ENCODE measurements at regions not wholly inside any gene's neighbourhood (a gene's known extent, or its start where the extent isn't known, plus 50 kb on each side); places are given as distances from the start of the nearest gene placed in this dataset.
"Not testable (repeated sequence)": the region's sequence is repeated elsewhere in the genome, so short reads cannot be mapped to it uniquely, and the experiment has no call there.

DNA sequence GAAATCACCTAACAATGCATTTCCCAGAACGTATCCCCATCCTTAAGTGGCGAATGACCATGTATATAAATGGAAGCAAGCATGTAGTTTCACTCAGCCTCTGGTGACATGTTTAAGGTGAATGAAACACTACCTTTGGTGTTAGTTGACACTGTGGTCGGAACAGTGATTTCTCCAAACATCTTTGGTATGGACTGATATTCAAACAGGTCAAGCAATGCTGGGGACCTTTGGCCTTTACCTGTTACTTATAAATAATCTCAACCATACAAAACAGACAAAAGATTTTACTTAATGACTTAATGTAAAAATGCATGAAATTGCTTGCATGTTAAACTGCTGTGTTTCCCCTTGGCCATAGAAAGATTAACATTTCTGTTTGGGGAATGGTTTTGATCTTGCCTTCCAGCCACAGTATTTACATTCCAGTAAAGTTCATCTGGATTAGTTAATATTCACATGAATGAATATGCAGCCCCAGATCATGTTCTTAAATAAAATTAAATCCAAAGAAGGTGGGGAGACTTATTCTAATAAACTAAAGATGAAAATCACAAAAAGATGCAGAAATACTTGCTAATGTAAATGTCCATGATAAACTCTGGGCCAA lies 74.4 kb upstream of the HES1 start:
- DNase-seq (ENCODE audit: low read depth in 3 of 3) = no peak

GRCh38 chr3:194062830-194063229 lies 73.1 kb upstream of the HES1 start:
- no peak for DNase-seq (ENCODE audit: low read depth in 3 of 3)

- no peak for DNase-seq (ENCODE audit: low read depth in 3 of 3)
Measured at GRCh38 chr3:194064380-194065332, 71.3 kb upstream of the HES1 start.

GRCh38 chr3:194067327-194067726 lies 68.6 kb upstream of the HES1 start:
- not testable (repeated sequence) for DNase-seq (ENCODE audit: low read depth in 3 of 3)

GRCh38 chr3:194067949-194068362 lies 68.0 kb upstream of the HES1 start:
- DNase-seq (ENCODE audit: low read depth in 3 of 3) = no peak

DNA sequence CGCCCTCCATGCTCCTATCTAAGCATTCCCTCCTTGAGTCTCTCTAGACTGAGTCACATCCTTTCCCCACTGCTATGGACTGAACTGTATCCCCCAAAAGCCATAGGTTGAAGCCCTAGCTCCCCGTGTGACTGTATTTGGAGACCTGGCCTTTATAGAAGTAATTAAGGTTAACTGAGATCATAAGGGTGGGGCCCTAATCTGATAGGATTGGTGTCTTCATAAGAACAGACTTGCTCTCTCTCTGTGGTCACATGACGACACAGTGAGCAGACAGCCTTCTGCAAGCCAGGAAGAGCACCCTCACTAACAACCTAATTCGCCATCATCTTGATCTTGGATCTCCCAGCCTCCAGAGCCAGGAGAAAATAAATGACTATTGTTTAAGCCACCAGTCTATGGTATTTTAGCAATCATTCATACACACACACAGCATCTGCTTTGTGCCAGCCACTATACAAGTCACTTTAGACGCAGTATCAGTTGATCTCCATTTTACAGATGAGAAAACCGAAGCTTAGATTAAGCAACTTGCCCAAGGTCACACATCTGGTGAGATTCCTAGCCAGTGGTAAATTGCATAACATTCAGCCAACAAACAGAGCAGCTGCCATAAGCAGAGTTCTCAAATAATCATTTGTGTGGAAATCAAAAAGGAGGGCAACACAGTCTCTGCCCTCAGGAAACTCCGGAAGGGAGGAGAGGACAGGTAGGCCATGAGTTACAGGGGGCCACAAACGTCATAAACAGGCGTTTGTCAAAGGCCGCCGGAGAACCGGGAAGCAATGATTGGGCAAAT lies 66.3 kb upstream of the HES1 start:
- DNase-seq (ENCODE audit: low read depth in 3 of 3) = no peak

DNA sequence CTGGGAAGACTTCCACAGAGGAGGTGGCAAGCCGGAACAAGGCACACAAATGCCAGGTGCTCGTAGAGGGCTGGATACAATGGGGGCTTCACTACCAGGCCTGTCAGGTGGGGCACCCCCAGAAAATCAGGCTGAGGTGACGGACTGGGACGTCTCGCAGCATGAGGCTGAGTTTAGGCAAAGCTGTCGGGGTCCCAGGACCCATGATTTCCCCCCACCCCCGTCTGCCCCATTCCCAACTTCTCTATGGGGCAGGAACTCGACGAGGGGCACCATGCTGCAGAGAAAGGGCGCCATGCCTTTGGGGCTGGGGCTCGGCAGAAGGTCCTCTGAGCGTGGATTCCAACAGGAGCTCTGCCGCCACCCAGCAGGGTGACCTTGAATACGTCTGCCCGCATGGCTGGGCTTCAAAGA lies 65.7 kb upstream of the HES1 start:
- no peak for DNase-seq (ENCODE audit: low read depth in 3 of 3)

DNA sequence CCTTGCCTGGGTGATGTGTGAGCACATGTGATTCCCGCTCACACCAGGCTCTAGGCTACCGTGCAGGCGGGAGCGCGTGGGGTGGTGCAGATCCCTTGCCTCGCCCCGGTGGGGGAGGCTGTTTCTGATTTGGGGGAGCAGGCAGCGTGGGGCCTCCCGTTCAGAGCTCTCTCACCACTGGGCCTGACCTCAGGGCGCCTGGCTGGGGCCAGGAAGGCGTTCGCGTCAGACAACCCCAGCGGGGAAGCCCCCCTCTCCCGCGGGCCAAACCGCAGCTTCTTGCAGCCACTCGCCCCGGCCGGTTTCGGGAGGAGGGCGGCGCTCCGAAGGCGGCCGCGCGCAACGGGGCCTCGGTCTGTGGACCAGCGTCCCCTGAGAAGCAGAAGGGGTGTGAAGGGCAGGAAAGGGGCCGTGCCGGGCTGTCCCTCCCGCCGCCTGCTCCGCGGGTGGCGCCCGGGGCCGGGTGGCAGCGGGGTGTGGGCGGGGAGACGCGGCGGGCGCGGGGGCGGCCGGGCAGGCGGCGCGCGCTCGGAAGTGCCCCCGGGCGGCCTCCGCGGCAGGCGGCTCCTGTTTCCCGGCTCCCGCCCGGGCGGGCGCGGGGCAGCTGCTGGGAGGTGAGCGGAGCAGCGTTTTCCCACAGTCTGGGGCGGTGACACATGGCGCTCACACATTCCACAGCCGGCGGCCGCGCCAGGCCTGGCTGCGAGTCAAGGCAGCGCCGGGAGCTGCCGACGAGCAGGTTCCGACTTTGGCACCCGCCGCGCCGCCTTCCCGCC lies 65.1 kb upstream of the HES1 start:
- DNase-seq (ENCODE audit: low read depth in 3 of 3) = peak; percentile 39 to 52 (median 49)

GRCh38 chr3:194072097-194072428 lies 63.9 kb upstream of the HES1 start:
- no peak for DNase-seq (ENCODE audit: low read depth in 3 of 3)

- no peak for DNase-seq (ENCODE audit: low read depth in 3 of 3)
Measured at GRCh38 chr3:194072691-194073279, 63.2 kb upstream of the HES1 start.

- DNase-seq (ENCODE audit: low read depth in 3 of 3) = no peak
Measured at GRCh38 chr3:194073926-194074325, 62.0 kb upstream of the HES1 start.

- no peak for DNase-seq (ENCODE audit: low read depth in 3 of 3)
Measured at GRCh38 chr3:194075088-194075615, 60.8 kb upstream of the HES1 start.

DNA sequence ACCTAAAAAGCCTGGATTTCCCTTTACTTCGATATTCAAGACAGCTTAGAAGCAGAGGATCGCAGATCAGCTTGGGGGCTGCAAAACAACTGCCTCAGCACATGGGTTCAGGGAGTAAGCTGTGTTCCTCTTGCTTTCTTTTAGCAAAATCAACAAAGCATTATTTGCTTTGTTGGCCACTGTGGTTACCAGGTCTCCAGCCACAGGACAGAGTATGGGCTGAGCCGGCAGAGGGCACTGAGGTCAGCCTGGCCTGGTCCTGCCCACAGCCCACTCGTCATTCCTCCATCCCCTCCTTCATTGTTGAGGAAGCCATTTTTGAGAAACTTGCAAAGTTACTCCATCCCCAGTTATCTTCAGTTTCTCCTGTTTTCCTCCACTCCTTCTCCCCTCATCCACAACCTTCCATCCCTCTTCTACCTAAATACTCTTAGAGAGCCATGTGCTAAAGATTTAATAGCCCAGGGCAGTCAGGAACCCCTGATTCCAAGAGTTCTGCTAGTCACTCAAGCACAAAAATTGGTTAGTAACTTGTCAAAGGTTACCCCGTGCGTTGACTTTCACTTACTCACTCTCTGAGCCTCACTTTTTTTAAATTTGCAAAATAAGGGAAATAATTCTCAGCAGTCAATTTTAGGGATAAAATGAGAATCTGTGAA lies 60.0 kb upstream of the HES1 start:
- no peak for DNase-seq (ENCODE audit: low read depth in 3 of 3)

DNA sequence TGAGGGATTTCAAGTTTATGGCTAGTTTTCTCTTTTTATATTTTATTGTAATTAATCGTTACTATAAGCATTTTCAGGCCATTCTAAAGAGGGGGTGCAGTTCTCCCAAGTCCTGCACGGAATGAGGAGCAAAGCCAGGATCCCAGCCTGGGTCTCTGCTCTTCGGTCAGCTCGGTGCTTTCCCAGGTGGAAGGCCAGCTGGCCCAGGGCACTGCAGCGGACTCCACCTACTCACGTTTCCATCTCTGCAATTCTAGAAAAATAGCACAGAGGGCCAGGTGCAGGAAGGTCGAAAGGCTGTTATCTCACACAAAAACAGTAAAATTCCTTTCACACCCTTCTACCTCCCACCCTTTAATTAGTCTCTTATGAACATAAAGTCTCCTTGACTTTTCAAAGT lies 59.5 kb upstream of the HES1 start:
- DNase-seq (ENCODE audit: low read depth in 3 of 3) = no peak

- no peak for DNase-seq (ENCODE audit: low read depth in 3 of 3)
Measured at GRCh38 chr3:194077602-194078001, 58.3 kb upstream of the HES1 start.

DNA sequence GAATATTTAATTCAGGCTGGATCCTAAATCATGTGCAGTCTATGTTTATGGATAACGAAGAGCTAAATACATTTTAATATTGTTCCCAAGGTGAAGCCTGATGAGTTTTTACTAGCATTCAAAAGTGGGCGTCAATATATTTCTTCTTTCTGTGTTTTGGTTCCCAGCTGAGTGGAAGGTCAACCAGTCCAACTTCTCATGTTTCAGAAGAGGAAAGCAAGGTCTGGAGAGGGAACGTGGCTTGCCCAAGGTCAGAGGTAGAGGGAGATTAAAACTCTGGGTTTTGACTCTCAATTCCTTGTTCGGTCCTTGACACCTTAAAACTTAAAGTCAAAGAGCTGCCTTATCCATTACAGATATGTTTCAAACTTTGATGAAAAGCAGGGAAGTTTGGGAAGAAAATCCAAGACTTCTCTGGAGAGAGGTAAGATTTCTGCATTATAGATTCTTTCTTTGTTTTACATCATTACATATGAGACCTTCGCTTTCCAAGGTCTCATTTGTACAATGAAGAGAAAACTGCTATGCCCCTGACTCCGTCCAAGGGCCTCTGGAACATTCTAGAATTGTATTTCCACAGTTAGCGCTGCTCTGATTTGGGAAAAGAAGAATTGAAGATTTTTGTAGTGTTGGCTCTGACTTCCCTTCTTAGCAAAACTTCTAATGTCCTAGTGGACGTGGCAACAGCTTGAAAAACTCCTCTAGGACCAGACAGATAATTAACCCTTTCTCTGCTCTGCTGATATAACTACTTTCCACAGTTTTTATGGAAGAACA lies 57.7 kb upstream of the HES1 start:
- no peak for DNase-seq (ENCODE audit: low read depth in 3 of 3)

DNA sequence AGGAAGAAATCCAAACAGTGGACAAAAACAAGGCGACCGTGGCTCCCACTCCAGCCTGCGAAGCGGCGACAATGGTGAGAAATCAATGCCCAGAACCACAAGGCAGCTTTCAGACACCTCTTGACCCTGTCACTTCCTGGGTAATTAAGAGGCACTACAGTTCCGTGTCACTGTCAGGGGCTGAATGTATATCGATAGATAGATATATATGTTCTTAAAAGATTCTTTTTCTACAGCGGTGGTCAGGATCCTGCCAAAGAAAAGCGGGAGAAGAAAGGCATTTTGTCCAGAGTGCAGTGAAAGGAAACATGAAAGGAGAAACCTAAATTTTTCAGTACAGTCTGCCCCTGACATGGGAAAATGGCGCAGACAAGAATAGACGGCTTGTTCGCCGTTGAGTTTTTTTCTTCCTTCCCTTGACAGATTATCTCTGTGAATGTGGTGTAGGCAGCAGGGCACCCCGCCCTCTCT lies 56.2 kb upstream of the HES1 start:
- no peak for DNase-seq (ENCODE audit: low read depth in 3 of 3)

DNA sequence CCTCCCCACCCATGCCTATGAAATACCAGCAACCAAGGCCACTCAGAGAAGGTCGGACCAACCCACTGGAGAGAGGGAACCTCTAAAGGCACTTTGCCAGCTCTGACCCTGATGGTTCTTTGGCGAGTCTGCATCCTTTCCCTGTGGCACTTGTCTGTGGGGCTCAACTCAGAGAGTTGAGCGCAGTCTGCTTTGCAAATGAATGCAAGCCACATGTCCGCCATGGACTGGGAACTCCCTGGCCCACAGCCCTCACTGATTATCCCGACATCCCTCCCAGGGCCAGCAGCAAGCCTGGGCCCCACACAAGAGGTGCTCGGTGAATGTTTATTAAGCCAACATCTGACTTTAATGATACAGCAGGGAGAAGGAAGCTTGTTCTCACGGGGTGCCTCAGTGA lies 55.5 kb upstream of the HES1 start:
- no peak for DNase-seq (ENCODE audit: low read depth in 3 of 3)

GRCh38 chr3:194080913-194081800 lies 54.8 kb upstream of the HES1 start:
- no peak for DNase-seq (ENCODE audit: low read depth in 3 of 3)
